ENCODE measurements at regions not wholly inside any gene's neighbourhood (a gene's known extent, or its start where the extent isn't known, plus 50 kb on each side); places are given as distances from the start of the nearest gene placed in this dataset.

DNA sequence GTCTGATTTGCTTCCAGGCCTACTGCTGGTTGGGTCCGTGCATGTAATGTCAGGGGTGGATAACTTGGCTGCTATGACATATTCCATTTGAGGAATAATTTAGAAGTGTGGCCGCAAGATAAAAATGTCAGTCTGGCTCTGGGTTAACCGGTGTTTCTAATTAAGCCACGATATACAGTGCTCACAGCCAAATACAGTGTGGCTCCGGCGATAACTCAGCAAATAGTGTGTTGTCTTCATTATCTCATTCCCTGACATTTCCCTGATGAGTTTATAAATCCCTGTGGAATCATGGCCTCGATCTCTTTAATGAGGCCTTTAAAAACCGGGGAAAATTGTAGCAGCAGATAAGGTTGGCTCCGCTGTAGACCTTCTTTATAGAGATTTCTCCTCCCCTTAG, 1125.0 kb downstream of the TYW1 start:
- TF ChIP-seq, protein P1, sequence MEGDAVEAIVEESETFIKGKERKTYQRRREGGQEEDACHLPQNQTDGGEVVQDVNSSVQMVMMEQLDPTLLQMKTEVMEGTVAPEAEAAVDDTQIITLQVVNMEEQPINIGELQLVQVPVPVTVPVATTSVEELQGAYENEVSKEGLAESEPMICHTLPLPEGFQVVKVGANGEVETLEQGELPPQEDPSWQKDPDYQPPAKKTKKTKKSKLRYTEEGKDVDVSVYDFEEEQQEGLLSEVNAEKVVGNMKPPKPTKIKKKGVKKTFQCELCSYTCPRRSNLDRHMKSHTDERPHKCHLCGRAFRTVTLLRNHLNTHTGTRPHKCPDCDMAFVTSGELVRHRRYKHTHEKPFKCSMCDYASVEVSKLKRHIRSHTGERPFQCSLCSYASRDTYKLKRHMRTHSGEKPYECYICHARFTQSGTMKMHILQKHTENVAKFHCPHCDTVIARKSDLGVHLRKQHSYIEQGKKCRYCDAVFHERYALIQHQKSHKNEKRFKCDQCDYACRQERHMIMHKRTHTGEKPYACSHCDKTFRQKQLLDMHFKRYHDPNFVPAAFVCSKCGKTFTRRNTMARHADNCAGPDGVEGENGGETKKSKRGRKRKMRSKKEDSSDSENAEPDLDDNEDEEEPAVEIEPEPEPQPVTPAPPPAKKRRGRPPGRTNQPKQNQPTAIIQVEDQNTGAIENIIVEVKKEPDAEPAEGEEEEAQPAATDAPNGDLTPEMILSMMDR (IDR thresholded peaks at IDR 0.05) = no peak
- no peak for TF ChIP-seq POLR2A (IDR thresholded peaks at IDR 0.05)
- TF ChIP-seq POLR2AphosphoS5 (IDR thresholded peaks at IDR 0.05) = no peak
- no peak for DNase-seq
- 79 to 85% (median 83%) methylated on average over 9 of the region's 9 CpGs for WGBS, 5 donors
- Histone ChIP-seq H3K27me3 (no peaks in the 10 kb centered on the region), H3K4me1 (no peaks in the 10 kb centered on the region), H3K27ac (no peak overlapping the region), H3K4me3 (no peak overlapping the region), H3K36me3 (no peaks in the 10 kb centered on the region), H3K9me3 (peaks cover 0 to 45% (median 25%) of the 10 kb centered on the region in 4 donors)
- intact Hi-C loops (cut with DNase I; ENCODE audit: low total_unique reads) = no loop called here

DNA sequence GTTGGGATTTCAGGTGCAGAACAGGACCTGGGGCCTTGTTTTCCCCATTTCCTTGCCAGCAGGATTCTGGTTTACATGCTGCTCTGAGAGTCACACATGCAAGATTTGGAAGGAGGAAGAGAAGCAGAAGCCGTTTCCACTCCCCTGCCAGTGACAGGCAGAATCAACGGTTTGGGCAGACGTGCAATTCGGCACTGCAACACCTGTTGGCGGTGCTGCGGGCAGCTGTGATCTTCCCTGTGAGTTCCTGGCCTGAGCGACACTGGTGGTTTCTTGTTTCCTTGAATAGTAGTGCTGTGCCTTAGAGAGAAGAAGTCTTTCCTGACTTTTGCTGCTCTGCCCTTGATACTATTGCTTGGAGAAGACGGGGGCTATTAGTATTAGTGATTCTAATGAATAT, 1126.2 kb downstream of the TYW1 start:
- H3K27ac ChIP-seq = no peak overlapping the region
- H3K4me1 ChIP-seq = no peaks in the 10 kb centered on the region
- WGBS, 5 donors = 68 to 95% (median 85%) methylated on average over 2 to 8 of the region's 8 CpGs
- intact Hi-C loops (cut with DNase I; ENCODE audit: low total_unique reads) = no loop called here
- TF ChIP-seq POLR2AphosphoS5 (IDR thresholded peaks at IDR 0.05) (no peak), POLR2A (IDR thresholded peaks at IDR 0.05) (no peak), EP300 (IDR thresholded peaks at IDR 0.05) (no peak)
- TF ChIP-seq, protein P1 (IDR thresholded peaks at IDR 0.05) = no peak
- H3K4me3 ChIP-seq = no peak overlapping the region
- H3K36me3 ChIP-seq = no peaks in the 10 kb centered on the region
- peaks cover 0 to 37% (median 24%) of the 10 kb centered on the region in 4 donors for H3K9me3 ChIP-seq
- no peaks in the 10 kb centered on the region for H3K27me3 ChIP-seq
- DNase-seq = no peak

DNA sequence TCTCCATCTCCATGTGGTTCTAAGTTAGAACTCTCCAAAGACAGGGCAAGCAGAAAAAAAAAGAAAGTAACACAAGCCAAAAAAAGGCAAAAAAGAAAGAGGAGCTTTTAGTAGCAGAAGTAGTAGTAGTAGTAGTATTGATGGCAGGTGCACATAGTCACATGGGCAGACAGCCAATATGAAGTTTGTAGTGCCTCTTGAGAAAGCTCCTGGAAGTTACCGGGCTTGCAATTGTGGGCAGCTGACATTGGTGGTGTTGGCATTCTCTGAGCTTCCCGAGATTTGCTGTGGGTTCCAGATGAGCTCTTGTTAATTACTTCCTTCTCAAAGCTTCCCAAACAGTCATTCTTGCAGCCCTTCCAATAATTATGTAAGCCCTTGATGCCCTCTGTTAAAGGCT, 1128.5 kb downstream of the TYW1 start:
- no peaks in the 10 kb centered on the region for H3K27me3 ChIP-seq
- no peak for DNase-seq
- TF ChIP-seq EP300 (IDR thresholded peaks at IDR 0.05) (no peak), POLR2AphosphoS5 (IDR thresholded peaks at IDR 0.05) (no peak), POLR2A (IDR thresholded peaks at IDR 0.05) (no peak)
- TF ChIP-seq, protein P1 (IDR thresholded peaks at IDR 0.05) = no peak
- intact Hi-C loops (cut with DNase I; ENCODE audit: low total_unique reads) = no loop called here
- H3K4me1 ChIP-seq = no peaks in the 10 kb centered on the region
- H3K36me3 ChIP-seq = no peaks in the 10 kb centered on the region
- 58 to 80% (median 72%) methylated on average over 2 of the region's 2 CpGs for WGBS, 5 donors
- peaks cover 0 to 13% (median 6%) of the 10 kb centered on the region in 4 donors for H3K9me3 ChIP-seq
- no peak overlapping the region for H3K27ac ChIP-seq
- H3K4me3 ChIP-seq = no peak overlapping the region

DNA sequence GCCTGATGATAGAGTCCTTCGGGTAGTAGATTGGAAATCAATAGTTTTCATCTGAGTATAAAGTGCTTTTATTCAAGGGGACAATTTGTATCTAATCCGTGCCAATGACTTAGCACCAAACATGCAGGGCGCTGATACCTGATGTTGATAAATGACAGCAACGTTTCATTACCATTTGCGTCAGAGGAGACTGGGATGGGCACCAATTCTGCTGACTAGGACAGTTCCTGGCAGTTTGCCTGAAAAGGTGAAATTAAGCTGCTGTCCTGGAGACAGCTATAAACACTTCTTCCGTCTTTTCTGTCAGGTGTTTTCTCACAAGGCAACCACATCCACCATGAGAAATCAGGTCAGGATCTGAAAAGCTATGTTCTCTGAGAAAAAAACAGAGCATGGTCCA, 1136.4 kb downstream of the TYW1 start:
- intact Hi-C loops (cut with DNase I; ENCODE audit: low total_unique reads) = no loop called here
- Histone ChIP-seq H3K36me3 (no peaks in the 10 kb centered on the region), H3K4me3 (no peak overlapping the region), H3K27ac (no peak overlapping the region), H3K27me3 (peaks cover 0 to 4% (median 0%) of the 10 kb centered on the region in 3 donors), H3K9me3 (no peaks in the 10 kb centered on the region), H3K4me1 (no peaks in the 10 kb centered on the region)
- whole genome bisulfite sequencing, 5 donors = 74 to 80% (median 77%) methylated on average over 6 of the region's 6 CpGs
- peak in 1 of 2 donors; percentile 29 for DNase-seq
- TF ChIP-seq POLR2A (IDR thresholded peaks at IDR 0.05) (no peak), POLR2AphosphoS5 (IDR thresholded peaks at IDR 0.05) (no peak), EP300 (IDR thresholded peaks at IDR 0.05) (no peak)
- TF ChIP-seq, protein P1 (IDR thresholded peaks at IDR 0.05) = no peak
